ENCODE measurements at regions not wholly inside any gene's neighbourhood (a gene's known extent, or its start where the extent isn't known, plus 50 kb on each side); places are given as distances from the start of the nearest gene placed in this dataset.

DNA sequence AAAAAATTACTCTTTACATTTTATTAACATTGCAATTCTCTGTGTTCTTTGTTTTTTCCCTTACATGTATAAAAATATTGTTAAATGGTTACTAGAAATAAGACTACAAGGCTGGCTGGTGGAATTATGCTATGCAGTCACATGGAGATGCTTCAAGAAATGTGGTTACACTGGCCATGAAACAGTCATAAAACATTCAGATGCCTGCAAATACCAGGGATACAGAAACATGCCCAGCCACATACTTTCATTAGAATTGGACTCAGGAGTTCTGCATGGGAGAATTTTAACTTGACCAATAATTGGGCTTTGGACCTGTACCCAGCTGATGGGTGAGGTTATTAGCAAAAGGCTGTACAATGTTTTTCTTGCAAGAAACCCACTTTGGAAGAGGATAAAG is 1407.7 kb upstream of the SLC10A2 start:
- no peak for TF ChIP-seq POLR2A (IDR thresholded peaks at IDR 0.05)
- TF ChIP-seq, protein P1, sequence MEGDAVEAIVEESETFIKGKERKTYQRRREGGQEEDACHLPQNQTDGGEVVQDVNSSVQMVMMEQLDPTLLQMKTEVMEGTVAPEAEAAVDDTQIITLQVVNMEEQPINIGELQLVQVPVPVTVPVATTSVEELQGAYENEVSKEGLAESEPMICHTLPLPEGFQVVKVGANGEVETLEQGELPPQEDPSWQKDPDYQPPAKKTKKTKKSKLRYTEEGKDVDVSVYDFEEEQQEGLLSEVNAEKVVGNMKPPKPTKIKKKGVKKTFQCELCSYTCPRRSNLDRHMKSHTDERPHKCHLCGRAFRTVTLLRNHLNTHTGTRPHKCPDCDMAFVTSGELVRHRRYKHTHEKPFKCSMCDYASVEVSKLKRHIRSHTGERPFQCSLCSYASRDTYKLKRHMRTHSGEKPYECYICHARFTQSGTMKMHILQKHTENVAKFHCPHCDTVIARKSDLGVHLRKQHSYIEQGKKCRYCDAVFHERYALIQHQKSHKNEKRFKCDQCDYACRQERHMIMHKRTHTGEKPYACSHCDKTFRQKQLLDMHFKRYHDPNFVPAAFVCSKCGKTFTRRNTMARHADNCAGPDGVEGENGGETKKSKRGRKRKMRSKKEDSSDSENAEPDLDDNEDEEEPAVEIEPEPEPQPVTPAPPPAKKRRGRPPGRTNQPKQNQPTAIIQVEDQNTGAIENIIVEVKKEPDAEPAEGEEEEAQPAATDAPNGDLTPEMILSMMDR (IDR thresholded peaks at IDR 0.05) = no peak
- Histone ChIP-seq H3K27me3 (no peaks in the 10 kb centered on the region), H3K27ac (no peak overlapping the region), H3K9me3 (no peaks in the 10 kb centered on the region), H3K4me1 (no peaks in the 10 kb centered on the region), H3K4me3 (no peak overlapping the region), H3K36me3 (ENCODE audit: low read depth, missing control alignments) (no peaks in the 10 kb centered on the region)
- intact Hi-C loops (cut with DNase I; ENCODE audit: low total_unique reads) = no loop called here
- no peak for DNase-seq

DNA sequence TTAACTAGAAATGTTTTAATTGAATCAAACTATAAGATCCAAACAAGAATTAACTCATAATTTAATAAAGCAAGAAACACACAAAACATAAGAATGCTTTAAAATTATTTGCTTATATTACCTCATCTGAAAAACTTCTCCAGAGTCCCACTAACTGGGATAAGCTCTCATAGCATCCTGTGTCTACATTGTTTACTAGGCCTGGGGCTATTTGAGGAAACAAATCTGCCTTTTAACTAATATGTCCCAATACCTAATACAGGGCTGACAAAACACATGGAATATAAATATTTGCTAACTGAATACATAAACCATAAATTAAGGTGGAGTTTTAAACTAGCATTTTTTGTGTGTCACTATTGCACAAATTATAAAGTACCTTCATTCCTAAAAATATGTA is 1399.8 kb upstream of the SLC10A2 start:
- DNase-seq = no peak
- Histone ChIP-seq H3K4me1 (no peaks in the 10 kb centered on the region), H3K4me3 (no peak overlapping the region), H3K36me3 (ENCODE audit: low read depth, missing control alignments) (no peaks in the 10 kb centered on the region), H3K27ac (no peak overlapping the region), H3K27me3 (no peaks in the 10 kb centered on the region), H3K9me3 (no peaks in the 10 kb centered on the region)
- intact Hi-C loops (cut with DNase I; ENCODE audit: low total_unique reads) = no loop called here
- no peak for TF ChIP-seq POLR2A (IDR thresholded peaks at IDR 0.05)
- TF ChIP-seq, protein P1 (IDR thresholded peaks at IDR 0.05) = no peak

DNA sequence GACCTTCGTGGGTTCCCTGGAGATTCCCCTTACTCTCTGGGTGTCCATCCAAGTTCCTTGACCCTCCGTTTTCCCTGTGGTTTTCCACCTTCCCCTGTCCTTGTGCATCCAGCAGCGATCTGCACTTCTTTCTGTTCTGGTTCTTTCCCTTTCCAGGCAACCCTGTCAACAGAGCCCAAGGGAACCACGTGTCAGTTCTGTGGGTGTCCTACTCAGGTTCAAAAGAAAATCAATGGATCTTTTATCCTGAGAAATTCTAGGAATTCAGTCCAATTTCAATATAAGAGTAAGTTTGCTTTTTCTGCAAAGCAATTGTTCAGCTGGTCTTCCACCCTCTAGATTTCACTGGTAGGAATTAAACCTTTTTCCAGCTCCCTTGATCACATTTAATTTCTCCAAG is 1394.8 kb upstream of the SLC10A2 start:
- Histone ChIP-seq H3K9me3 (no peaks in the 10 kb centered on the region), H3K27me3 (no peaks in the 10 kb centered on the region), H3K36me3 (ENCODE audit: low read depth, missing control alignments) (no peaks in the 10 kb centered on the region), H3K4me1 (no peaks in the 10 kb centered on the region), H3K27ac (no peak overlapping the region), H3K4me3 (no peak overlapping the region)
- 65 to 75% methylated on average over 4 of the region's 4 CpGs for WGBS, 2 donors
- no peak for TF ChIP-seq POLR2A (IDR thresholded peaks at IDR 0.05)
- TF ChIP-seq, protein P1 (IDR thresholded peaks at IDR 0.05) = no peak
- DNase-seq = no peak
- intact Hi-C loops (cut with DNase I; ENCODE audit: low total_unique reads) = no loop called here

DNA sequence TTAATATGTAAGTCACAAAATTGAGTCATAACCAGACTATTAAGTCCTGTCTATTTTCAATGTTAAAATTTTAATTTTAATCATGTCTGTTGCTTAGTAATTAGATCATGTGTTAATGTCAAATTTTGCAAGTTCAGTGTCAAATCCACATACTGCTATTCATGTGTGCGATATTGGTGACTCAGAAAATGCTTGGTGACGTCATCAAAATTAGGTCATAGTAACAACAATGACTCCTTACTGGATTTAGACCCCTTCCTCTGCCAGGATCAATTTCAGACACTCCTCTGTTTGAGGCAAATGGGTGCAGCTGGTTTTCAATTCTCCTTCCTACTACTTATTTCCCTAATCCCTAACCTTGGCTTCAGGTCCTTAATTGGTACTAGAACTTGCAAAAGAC is 1394.3 kb upstream of the SLC10A2 start:
- intact Hi-C loops (cut with DNase I; ENCODE audit: low total_unique reads) = no loop called here
- WGBS, 2 donors = 92 to 93% methylated on average over 2 of the region's 2 CpGs

DNA sequence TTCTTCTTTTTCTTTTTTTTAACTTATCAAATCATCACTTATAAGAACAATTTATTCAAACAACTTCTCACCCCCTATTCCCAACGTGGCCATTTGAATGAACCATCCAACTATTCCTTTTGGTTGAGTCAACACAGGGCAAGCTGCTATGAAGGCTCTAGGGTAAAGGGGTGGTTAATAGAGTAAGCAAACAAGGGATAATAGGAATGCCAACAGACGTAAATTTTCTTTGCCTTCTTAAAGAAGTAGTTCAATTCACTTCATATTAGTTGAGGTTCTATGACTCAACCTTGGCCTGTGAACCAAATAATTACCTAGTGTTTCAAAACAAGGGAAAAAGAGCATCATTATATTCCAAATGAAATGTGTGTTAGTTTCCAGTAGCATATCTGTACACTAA is 1383.8 kb upstream of the SLC10A2 start:
- H3K9me3 ChIP-seq = no peaks in the 10 kb centered on the region
- H3K36me3 ChIP-seq (ENCODE audit: low read depth, missing control alignments) = no peaks in the 10 kb centered on the region
- intact Hi-C loops (cut with DNase I; ENCODE audit: low total_unique reads) = no loop called here
- H3K4me1 ChIP-seq = no peaks in the 10 kb centered on the region
- no peak for DNase-seq
- no peak for TF ChIP-seq POLR2A (IDR thresholded peaks at IDR 0.05)
- TF ChIP-seq, protein P1 (IDR thresholded peaks at IDR 0.05) = no peak
- no peak overlapping the region for H3K27ac ChIP-seq
- no peak overlapping the region for H3K4me3 ChIP-seq
- WGBS, 2 donors = 75 to 77% methylated on average over 2 of the region's 2 CpGs
- no peaks in the 10 kb centered on the region for H3K27me3 ChIP-seq

More for the DNA sequence above, 1394.3 kb upstream of the SLC10A2 start:
- H3K9me3 ChIP-seq = no peaks in the 10 kb centered on the region
- TF ChIP-seq, protein P1 (IDR thresholded peaks at IDR 0.05) = no peak
- TF ChIP-seq POLR2A (IDR thresholded peaks at IDR 0.05) = no peak
- H3K27me3 ChIP-seq = no peaks in the 10 kb centered on the region
- no peaks in the 10 kb centered on the region for H3K36me3 ChIP-seq (ENCODE audit: low read depth, missing control alignments)
- H3K27ac ChIP-seq = no peak overlapping the region
- no peak overlapping the region for H3K4me3 ChIP-seq
- no peak for DNase-seq
- no peaks in the 10 kb centered on the region for H3K4me1 ChIP-seq
